NCI-H2196 (cell line): ENCODE measurements at regions not wholly inside any gene's neighbourhood (a gene's known extent, or its start where the extent isn't known, plus 50 kb on each side); places are given as distances from the start of the nearest gene placed in this dataset.
"Not testable (repeated sequence)": the region's sequence is repeated elsewhere in the genome, so short reads cannot be mapped to it uniquely, and the experiment has no call there.

Experiments
- DNase-seq: peaks from one replicate; lab custom pipeline; 2025; ENCODE audit not compliant: unreplicated experiment; lab: John Stamatoyannopoulos, UW

DNA sequence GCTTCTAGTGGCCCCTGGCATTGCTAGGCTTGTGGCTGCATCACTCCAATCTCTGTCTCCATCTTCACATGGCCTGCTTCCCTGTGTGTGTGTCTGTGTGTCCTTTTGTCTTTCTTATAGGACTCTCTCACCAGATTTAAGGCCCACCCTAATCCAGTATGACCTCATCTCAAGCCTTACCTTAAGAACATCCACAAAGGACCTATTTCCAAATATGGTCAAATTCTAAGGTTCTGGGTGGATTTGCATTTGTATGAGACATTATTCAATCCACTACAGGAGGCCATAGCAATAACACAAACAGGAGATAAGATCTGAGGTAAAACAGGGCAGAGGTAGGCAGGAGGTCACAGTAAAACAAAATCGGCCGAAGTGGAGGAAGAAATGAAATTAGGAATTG lies 375.9 kb downstream of the BTG1 start:
- DNase-seq: no peak

DNA sequence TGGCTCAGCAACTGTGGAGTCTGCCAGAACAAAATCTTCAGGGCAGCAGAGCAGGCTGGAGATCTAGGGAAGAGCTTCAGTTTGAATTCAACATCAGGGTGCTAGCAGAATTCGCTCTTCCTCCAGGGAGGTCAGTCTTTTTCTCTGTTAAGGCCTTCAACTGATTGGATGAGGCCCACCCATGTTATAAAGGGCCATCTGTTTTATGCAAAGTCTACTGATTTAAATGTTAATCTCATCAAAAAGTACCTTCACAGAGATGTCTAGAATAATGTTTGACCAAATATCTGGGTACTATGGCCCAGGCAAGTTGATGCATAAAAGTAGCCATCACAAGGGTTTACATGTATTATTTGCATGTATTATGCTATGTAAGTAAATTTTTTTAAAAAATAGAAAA lies 378.4 kb downstream of the BTG1 start:
- no peak for DNase-seq

DNA sequence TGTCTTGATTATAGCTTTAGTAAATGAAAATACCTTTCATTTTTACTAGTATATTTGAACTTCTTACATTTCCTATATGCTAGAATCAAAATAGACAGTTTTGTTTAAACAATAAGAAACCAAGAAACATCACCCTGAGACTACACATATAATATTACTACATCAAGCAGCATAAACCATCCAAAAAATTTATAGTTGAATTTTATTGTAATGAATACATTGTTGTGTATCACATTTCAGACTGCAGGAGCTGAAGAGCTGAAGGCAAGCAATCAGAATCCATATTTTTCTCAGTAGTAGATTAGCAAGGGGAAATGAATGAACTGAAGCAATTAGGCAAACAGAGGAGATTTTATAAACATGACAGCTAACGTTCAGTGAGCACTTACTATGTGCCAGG lies 379.2 kb downstream of the BTG1 start:
- no peak for DNase-seq

DNA sequence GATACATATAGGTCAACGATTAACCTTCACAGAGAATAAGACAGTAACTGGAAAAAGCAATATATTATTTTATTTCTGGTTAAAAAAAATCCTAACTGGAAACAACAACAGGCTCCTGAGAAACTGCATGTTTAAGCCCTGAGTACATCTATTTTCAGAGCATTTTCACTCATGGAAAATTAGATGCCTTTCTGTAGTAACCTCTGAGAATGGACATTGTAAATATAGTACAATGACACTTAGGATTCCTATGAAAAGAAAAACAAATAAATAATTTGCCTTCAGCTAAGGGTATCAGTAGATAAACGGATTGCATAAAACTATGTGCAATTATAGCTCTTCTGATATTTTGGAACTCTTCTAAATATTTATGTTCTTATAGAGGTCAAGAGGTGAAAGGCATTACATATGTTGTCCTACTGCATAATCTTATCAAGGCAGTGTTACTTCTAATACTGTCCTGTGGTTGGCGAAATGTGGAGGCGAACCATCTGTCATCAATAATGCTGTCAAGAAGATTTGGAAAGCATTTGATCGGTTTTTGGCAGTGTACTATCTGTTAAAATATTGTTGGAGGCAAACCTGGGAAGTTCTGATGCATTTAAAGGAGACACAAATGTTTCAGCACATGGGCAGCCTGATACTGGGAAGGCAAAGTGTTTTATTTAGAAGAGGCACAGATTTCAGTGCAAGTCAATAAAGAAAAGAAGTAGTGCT lies 381.8 kb downstream of the BTG1 start:
- no peak for DNase-seq

DNA sequence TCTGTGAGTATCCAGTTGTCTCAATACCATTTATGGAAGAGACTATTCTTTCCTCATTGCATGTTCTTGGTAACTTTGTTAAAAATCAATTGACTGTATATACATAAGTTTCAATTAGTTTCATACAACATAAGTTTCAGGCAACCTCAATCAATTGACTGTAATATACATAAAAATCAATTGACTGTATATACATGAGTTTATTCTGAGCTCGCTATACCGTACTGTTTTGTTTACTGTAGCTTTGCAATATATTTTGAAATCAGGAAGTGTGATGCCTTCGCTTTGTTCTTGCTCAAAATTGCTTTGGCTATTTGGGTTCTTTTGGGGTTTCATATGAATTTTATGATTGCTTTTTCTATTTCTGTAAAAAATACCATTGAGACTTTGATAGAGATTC lies 392.0 kb downstream of the BTG1 start:
- no peak for DNase-seq

DNA sequence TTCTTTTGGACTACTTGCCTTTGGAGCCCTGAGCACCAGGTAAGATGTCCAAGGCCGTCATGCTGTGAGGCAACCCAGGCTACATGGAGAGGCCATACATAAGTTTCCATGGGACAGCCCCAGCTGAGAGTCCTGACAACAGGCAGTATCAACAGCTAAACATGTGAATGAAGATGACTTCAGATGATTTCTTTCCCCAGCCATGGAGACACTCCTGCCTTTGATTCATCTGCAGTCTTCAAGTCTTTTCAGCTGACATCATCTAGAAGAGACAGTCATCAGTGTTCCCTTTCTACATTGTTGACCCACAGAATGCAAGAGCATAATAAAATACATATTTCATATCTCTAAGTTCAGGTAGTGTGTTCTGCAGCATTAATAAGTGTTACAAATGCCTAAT lies 398.7 kb downstream of the BTG1 start:
- DNase-seq: no peak

DNA sequence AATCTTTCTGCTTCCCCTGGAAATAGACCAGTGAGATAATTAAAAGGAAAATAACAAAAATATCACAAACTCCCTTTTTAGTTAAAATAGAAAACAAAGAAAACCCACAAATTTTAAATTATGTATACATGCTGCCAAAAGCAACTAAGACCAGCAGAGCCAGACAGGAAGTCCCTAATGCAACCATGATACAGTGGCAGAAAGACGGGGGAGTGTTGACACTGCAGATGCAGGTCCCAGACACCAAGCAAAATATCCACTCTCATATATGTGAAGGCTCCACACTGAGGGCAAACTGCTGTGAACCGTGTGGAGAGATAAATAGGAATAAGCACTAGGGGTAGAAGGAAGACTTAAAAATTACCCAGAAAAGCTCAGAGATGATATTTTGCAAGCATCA lies 401.0 kb downstream of the BTG1 start:
- no peak for DNase-seq

DNA sequence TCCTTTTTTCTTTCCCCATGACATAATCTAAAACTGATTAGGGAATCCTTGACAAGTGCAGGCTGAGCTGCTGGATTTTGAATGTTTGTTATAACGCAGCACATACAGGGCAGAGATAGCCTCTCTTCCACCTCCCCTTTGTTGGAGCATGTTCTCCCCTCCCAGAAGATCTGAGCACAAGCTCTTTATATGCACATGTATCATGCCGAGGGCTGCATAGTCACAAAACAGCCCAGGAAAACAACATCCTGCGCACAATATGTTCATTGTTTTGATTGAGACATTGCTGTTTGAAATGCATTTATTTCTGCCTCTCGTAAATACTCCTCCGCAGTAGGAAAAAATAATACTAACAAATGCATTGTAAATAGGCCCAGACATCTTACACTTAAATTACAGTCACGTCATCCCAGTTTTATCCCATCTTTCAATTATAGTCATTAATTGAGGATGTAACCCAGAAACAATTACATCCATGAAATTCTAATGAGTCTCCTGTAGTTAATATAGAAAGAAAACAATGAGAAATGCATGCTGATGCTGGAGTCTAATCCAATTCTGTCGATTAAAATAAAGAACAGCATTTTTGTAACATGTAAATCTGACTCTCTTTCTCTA lies 401.8 kb downstream of the BTG1 start:
- no peak for DNase-seq

DNA sequence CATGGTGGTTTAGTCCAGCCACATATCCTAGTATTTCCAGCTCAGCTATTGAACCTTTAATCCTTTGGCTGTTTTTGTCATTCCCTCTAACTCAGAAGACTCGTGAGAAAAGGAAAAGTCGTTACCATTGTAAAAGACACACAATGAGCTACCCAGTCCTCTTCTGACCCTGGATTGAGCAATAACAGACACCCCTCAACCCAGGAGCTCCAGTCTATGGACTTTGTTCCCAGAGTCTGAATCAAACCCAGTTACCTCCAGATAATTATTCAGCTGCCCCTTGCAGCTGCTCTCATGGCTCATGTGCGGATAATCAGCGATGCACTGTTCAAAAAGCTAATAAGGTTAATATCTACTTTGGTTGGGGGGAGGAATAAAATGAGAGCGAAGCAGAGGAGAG lies 402.4 kb downstream of the BTG1 start:
- DNase-seq: no peak

DNA sequence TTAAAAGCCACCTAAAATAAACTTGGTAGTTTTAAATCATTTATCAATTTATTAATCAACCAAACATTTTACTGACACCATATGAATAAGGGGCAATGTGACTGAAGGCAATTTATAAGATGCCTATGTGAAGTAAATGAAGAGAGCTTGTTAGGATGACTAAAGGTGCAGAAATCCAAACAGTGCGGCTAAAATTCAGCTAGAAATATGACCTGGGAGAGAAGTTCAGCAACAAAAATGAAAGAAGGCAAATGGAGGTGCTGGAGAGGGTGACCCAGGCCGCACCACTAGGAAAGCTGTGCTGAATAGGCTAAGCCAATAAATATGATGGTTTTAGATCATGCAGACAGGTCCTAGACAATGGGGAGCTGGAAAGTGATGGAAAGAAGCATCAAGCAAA lies 403.7 kb downstream of the BTG1 start:
- DNase-seq: no peak

DNA sequence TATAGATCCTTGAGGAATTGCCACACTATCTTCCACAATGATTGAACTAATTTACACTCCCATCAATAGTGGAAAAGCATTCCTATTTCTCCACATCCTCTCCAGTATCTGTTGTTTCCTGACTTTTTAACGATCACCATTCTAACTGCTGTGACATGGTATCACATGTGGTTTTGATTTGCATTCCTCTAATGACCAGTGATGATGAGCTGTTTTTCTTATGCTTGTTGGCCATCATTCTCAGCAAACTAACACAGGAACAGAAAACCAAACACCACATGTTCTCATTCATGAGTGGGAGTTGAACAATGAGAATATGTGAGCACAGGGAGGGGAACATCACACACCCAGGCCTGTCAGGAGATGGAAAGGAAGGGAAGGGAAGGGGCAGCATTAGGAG lies 411.8 kb downstream of the BTG1 start:
- not testable (repeated sequence) for DNase-seq

DNA sequence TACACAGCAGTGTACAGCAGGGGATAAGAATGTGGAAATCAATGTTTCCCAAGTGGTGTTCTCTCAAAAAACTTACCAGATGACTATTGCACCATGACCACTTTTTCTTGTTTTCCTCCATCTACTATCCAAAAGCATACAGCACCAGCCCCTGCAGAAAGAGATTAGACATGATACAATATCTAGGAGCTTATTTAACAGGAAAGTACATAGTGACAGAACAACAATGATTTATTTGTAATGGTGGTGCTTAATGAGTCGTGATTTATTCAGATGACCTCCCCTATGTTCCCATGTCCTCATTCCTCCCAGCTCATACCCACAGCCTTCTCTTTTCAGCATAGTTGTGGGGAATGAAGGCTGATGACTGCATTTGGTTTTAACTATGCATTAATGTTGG lies 413.6 kb downstream of the BTG1 start:
- DNase-seq: no peak

DNA sequence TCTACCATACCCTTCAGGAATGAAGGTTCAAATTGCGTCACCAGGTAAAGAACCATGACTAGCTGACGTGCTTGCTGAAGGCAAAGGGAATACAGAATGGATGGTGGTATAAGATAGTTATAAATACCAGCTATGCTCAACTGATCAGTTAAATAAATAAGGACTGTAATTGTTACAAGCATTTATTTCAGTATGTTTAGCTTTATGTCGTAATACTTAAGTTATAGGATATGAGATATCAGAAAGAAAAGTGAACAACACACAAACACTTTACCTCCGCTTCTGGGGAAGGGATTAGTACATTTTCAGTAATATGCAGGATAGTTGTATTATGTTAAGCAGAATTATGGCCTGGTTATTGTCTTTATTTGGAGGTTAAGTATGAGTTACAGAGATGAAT lies 416.1 kb downstream of the BTG1 start:
- DNase-seq: no peak

DNA sequence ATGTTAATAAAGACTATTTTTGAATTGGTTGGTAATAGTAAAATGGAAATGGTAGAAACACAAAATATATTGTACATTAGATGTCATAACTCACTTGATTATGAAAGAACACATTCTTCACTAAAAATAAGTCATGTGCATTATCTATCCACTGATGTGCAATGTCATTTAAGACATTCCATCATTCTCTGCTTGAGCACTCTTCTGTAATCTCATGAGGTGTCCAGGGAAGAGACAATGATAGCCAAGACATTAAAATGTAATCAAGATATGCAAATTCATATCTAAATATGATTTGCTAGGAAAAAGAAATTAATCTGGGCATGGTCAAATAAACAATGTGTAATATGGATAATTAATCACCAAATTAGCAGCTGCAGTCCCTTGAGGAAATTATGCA lies 422.5 kb downstream of the BTG1 start:
- no peak for DNase-seq

DNA sequence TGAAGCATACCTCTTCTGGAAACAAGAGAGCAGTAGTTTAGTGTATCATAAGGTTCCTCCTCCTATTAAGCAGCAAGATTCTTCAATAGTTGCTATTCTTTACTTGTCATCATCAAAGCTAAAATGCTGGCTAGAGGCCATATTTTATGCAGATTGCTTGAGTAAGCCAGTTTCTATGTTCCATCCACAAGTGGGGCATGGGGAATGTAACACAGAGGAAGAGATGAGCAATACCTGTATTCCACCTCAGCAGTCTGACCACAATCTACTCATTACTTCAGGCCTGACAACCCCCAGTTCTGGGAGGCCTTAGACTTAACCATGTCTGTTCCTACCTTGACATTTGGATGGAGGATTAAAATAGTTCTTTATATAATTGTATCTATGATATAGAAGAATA lies 423.6 kb downstream of the BTG1 start:
- DNase-seq: no peak

DNA sequence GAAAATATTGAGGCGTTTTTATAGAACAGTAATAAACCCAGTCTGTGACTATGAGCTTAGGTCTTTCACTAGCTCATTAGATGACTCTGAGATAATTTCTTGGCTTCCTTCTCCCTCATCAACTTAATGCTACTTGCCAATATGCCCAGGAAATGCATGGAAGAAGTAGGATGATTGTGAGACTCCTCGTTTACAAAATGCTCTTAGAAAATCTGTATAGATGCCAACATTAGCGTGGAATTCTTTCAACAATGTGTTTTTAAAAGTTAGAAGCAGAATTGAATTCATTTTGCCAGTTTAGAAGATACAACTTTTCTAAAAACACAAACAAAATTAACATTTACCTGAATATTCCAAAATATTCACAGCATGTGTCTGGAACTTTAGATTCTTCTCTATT lies 424.6 kb downstream of the BTG1 start:
- no peak for DNase-seq

DNA sequence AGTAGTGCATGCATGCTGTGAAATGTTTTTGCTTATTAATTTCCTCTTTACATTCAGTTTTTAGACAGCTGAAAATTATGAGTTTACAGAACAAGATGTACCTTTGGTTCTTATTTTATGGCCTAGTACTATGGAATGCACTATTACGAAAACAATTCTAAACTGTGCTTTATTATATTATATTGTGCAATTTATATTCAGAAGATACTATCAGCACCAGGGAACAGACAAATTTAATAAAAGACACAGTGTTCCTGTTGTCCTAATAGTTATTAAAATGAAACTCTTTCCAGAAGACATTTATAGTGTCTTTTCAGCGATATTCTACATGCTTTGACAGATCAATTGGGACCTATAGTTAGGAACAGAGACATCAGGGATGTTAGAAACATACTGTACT lies 427.3 kb downstream of the BTG1 start:
- no peak for DNase-seq

DNA sequence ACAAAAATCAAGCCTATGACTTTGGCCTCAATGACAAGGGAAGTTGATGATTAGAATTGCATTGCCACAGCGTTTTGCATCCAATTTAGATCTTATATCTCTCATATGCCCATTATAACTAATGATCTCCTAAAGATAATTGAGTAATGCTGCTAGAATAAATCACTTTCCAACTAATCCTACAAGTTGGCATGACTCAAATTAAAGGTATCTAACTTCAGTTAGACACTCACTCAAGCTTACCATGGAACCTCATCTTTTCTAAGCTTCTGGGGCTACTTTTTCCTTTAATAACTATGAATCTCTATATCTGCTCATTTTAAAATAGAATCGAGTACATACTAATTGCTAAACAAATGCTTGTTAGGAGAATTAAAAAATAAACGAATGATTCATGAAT lies 427.8 kb downstream of the BTG1 start:
- no peak for DNase-seq

DNA sequence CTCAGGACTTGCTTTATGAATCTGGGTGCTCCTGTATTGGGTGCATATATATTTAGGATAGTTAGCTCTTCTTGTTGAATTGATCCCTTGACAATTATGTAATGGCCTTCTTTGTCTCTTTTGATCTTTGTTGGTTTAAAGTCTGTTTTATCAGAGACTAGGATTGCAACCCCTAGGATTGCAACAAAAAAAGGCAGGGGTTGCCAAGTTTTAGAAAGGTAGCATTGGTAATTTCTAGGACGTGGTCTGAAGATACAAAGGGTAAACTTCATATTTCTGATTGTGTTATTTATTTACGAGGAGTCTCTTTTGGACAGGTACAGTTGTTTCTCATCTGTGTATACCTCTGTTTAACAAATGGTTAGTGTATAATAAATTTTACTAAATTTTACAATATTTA lies 433.7 kb downstream of the BTG1 start:
- not testable (repeated sequence) for DNase-seq

DNA sequence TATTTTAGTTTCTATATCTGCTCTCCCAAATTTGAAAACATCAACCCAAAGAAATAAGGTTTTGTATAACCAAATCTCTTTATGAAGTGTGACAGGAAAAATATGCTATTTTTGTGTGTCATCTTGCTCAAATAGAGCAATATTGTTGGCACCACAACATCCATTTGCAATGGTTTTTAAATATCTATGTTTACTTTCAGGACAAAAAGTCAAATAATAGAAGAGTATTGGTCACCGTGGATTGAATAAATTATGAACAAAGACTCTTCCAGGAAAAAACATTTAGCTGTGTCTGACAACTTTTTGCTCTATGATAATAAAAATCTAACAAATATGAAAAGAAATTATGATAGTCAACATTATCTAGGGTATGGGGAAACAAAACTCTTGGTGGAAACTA lies 439.2 kb downstream of the BTG1 start:
- no peak for DNase-seq

DNA sequence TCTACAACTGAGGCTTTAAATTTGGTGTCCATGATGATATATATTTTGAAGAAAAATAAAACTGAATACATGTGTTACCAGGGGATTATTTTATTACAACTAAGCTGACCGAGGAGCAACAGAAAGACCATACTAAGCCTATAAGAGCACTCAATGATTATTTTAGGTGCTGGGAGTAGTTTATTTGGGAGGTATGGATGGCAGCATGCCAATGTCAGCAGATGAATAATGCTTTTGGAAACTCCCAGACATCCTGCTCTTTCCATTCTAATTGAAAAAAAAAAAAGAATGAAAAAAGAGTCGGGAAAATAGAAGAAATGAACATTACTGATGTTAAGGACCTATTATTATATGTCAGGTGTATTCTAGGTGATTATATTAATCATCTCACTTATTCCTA lies 441.2 kb downstream of the BTG1 start:
- DNase-seq: no peak

DNA sequence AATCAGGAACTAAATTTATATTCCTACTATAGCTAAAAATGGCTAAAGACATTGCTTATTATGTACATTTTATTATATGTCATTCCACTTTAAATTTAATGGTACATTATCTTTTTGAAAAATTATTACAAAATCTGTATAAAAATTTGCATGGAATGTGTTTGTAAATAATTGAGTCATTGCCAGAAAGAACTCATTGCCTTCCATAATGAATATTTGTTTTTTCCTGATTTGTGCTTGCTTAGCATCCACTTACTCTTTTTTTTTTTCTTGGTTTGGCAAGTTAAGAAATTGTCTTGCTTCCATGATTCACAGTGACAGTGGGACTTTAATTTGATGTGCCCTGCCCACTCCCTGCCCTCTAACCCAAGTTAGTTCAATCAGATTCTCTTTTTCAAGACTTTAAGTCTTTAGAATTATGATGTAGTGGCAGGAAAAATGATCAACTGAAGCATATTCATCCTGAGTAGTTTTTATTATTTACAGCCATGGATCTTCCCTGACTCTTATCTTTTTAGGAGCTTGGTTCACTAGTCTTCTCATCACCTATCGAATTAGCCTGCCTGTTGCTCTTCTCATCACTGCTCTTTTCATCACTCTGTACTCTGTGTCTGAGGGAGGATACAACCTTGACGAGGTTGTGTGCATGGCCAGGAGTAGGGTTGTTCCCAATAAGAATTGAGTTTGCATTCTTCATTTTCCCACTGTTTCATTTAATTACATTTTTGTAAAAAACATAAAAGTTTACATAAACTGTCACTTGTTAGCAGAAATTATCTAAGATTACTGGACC lies 442.0 kb downstream of the BTG1 start:
- no peak for DNase-seq
